Hepatocyte (in vitro differentiated cells): ENCODE measurements at regions not wholly inside any gene's neighbourhood (a gene's known extent, or its start where the extent isn't known, plus 50 kb on each side); places are given as distances from the start of the nearest gene placed in this dataset.

Source experiments
- DNase-seq: peaks from one replicate; pipeline ENCODE4 v3.0.0-alpha.2; 2016; ENCODE audit warnings: low spot score
- H2AFZ ChIP-seq: fragments of 200-600 bp; sonication (generic); 2 replicates; pipeline ENCODE4 v1.6.0; 2016; ENCODE audit warnings: antibody characterized with exemption, mild to moderate bottlenecking
- H3K27ac ChIP-seq: fragments of 200-600 bp; sonication (generic); 2 replicates; pipeline ENCODE4 v1.5.1; 2016; ENCODE audit warnings: mild to moderate bottlenecking
- H3K27me3 ChIP-seq: fragments of 200-600 bp; sonication (generic); 2 replicates; pipeline ENCODE4 v1.6.1; 2016
- H3K36me3 ChIP-seq: fragments of 200-600 bp; sonication (generic); replicated peaks from 2 replicates; pipeline ENCODE4 v1.5.1; 2016; ENCODE audit warnings: low read depth; ENCODE audit not compliant: insufficient read depth
- H3K4me1 ChIP-seq: fragments of 200-600 bp; sonication (generic); 2 replicates; pipeline ENCODE4 v1.5.1; 2016; ENCODE audit warnings: mild to moderate bottlenecking, moderate library complexity; ENCODE audit not compliant: insufficient read depth
- H3K4me2 ChIP-seq: fragments of 200-600 bp; sonication (generic); 2 replicates; pipeline ENCODE4 v1.6.0; 2016
- H3K4me3 ChIP-seq: fragments of 200-600 bp; sonication (generic); 2 replicates; pipeline ENCODE4 v1.5.1; 2016; ENCODE audit warnings: mild to moderate bottlenecking
- H3K79me2 ChIP-seq: fragments of 200-600 bp; sonication (generic); 2 replicates; pipeline ENCODE4 v1.6.0; 2017; ENCODE audit warnings: mild to moderate bottlenecking
- H3K9me2 ChIP-seq: fragments of 200-600 bp; sonication (generic); replicated peaks from 2 replicates; pipeline ENCODE4 v1.6.0; 2017; ENCODE audit warnings: mild to moderate bottlenecking; ENCODE audit not compliant: insufficient read depth
- H3K9me3 ChIP-seq: fragments of 200-600 bp; sonication (generic); 2 replicates; pipeline ENCODE4 v1.5.1; 2016; ENCODE audit warnings: low read depth, mild to moderate bottlenecking
- H4K20me1 ChIP-seq: fragments of 200-600 bp; sonication (generic); 2 replicates; pipeline ENCODE4 v1.6.0; 2016; ENCODE audit warnings: mild to moderate bottlenecking; ENCODE audit not compliant: insufficient read depth, poor library complexity, severe bottlenecking
- EZH2 ChIP-seq: fragments of 200-600 bp; sonication (generic); IDR thresholded peaks from 2 replicates; pipeline ENCODE4 v1.6.1; 2016; ENCODE audit warnings: antibody characterized with exemption, mild to moderate bottlenecking, borderline replicate concordance
- EZH2phosphoT487 ChIP-seq: fragments of 200-600 bp; sonication (generic); IDR thresholded peaks from one replicate; pipeline ENCODE4 v1.6.1; 2018; ENCODE audit warnings: antibody characterized with exemption, mild to moderate bottlenecking, low read depth, moderate library complexity; ENCODE audit not compliant: unreplicated experiment, severe bottlenecking
- WGBS: methylation state at CpG from one replicate; pipeline ENCODE4 v1.1.6; 2016; ENCODE audit warnings: low lambda C conversion rate; ENCODE audit errors: missing lambda C conversion rate; 5-methylcytosine and 5-hydroxymethylcytosine counted together
- TF ChIP-seq, protein P1 (sequence below): fragments of 200-600 bp; sonication (generic); IDR thresholded peaks from 2 replicates; pipeline ENCODE4 v1.5.1; 2016; ENCODE audit warnings: antibody characterized with exemption, mild to moderate bottlenecking; ENCODE audit not compliant: poor library complexity

DNA sequence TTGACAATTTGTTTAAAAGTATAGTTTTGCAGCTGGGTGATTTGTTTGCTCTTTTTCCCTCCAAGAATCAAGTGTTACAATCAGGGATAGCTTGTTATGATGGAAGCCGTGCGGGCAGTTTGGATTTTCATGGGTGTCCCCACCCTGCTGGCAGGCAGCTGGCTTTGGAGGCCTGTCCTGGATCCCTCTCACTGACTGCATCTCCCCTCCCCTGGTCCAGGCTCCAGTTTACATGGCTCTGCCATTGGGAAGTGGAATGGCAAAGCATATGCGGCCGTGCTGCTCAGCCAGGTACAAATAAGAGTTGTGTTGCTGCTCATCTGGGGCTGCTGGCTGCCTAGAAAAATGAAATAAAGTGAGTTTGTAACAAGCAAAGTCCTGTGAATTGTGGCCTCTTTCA, 76.0 kb downstream of the CXCL12 start:
- H3K9me3 ChIP-seq: no peaks in the 10 kb centered on the region
- DNase-seq: no peak
- H3K4me3 ChIP-seq: no peak overlapping the region
- no peaks in the 10 kb centered on the region for H3K9me2 ChIP-seq
- no peak overlapping the region for H3K27ac ChIP-seq
- H2AFZ ChIP-seq: no peak overlapping the region
- no peaks in the 10 kb centered on the region for H3K27me3 ChIP-seq
- no peak overlapping the region for H3K4me2 ChIP-seq
- TF ChIP-seq EZH2phosphoT487: no peak
- TF ChIP-seq, protein P1, sequence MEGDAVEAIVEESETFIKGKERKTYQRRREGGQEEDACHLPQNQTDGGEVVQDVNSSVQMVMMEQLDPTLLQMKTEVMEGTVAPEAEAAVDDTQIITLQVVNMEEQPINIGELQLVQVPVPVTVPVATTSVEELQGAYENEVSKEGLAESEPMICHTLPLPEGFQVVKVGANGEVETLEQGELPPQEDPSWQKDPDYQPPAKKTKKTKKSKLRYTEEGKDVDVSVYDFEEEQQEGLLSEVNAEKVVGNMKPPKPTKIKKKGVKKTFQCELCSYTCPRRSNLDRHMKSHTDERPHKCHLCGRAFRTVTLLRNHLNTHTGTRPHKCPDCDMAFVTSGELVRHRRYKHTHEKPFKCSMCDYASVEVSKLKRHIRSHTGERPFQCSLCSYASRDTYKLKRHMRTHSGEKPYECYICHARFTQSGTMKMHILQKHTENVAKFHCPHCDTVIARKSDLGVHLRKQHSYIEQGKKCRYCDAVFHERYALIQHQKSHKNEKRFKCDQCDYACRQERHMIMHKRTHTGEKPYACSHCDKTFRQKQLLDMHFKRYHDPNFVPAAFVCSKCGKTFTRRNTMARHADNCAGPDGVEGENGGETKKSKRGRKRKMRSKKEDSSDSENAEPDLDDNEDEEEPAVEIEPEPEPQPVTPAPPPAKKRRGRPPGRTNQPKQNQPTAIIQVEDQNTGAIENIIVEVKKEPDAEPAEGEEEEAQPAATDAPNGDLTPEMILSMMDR: no peak
- TF ChIP-seq EZH2: no peak
- no peaks in the 10 kb centered on the region for H3K36me3 ChIP-seq
- H3K4me1 ChIP-seq: peaks cover 9% of the 10 kb centered on the region
- WGBS: 71% methylated on average over 4 of the region's 4 CpGs
- no peaks in the 10 kb centered on the region for H3K79me2 ChIP-seq
- no peaks in the 10 kb centered on the region for H4K20me1 ChIP-seq

DNA sequence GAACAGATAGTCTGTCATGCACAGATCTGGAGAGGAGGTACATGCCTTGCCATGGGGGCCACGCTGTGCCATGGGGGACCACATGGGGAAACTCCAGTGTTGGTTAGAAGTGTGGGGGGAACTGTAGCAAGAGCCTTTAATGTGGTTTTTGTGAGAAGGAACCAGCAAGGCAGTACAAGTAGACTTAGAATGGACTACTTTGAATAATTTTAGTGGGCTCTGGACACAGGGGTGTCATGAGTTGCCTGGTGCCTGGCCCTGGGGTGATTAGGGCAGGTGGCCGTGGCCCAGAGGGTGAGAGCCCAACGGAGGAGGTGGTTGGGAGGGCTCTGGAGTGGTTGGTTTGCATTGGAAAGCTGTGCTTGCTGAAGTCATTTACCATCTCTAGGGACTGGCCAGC, 77.2 kb downstream of the CXCL12 start:
- Histone ChIP-seq H3K4me3 (no peak overlapping the region), H3K27me3 (no peaks in the 10 kb centered on the region), H3K79me2 (no peaks in the 10 kb centered on the region), H3K9me3 (no peaks in the 10 kb centered on the region), H3K27ac (no peak overlapping the region), H4K20me1 (no peaks in the 10 kb centered on the region), H3K36me3 (no peaks in the 10 kb centered on the region), H3K4me2 (no peak overlapping the region), H2AFZ (no peak overlapping the region), H3K4me1 (peaks cover 9% of the 10 kb centered on the region), H3K9me2 (no peaks in the 10 kb centered on the region)
- WGBS: 88% methylated on average over 3 of the region's 3 CpGs
- DNase-seq: no peak
- TF ChIP-seq EZH2 (no peak), EZH2phosphoT487 (no peak)
- TF ChIP-seq, protein P1: no peak

DNA sequence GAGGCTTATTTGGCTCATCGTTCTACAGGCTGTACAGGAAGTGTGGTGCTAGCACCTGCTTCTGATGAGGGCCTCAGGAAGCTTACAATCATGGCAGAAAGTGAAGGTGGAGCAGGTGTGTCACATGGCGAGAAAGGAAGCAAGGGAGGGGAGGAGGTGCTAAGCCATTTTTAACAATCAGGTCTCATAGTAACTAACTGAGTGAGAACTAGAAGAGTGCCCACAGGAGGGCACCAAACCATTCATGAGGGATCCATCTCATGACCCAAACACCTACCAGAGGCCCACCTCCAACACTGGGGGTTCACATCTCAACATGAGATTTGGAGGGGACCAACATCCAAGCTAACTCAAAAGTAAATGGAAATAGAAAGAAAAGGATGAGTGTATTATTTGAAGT, 78.1 kb downstream of the CXCL12 start:
- no peak for TF ChIP-seq EZH2
- TF ChIP-seq, protein P1: no peak
- TF ChIP-seq EZH2phosphoT487: no peak
- no peaks in the 10 kb centered on the region for H3K9me2 ChIP-seq
- H3K4me3 ChIP-seq: no peak overlapping the region
- peaks cover 9% of the 10 kb centered on the region for H3K4me1 ChIP-seq
- no peak overlapping the region for H3K4me2 ChIP-seq
- no peaks in the 10 kb centered on the region for H3K27me3 ChIP-seq
- H4K20me1 ChIP-seq: no peaks in the 10 kb centered on the region
- WGBS: 90% methylated on average over 2 of the region's 2 CpGs
- H3K79me2 ChIP-seq: no peaks in the 10 kb centered on the region
- H3K9me3 ChIP-seq: no peaks in the 10 kb centered on the region
- no peak overlapping the region for H3K27ac ChIP-seq
- H2AFZ ChIP-seq: no peak overlapping the region
- H3K36me3 ChIP-seq: no peaks in the 10 kb centered on the region
- DNase-seq: no peak

DNA sequence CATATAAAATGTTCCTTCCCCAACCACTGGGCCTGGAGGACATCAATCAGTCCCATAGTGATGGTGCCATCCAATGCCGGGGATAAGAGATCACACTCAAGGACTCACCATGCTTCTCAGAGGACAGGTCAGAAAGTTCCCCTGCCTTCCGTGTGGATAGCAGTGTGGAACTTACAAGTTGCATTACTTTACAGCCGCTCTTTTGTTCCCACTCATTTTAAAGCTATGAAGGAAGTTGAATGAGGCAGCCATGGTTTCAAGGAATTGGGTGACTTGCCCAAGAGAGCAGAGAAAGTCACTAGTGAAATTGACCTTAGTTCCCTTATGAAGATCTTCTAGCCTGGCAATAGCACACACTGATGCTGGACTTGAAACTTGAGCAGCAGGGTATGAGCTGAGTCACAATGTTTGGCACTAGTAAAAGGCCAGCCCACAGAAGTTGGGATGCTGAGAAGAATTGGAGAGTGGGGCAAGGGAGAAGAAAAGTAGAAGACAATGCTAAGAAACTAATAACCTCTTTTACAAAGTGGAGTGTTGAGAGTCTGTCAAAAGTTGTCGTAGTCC, 78.7 kb downstream of the CXCL12 start:
- H3K27ac ChIP-seq: no peak overlapping the region
- TF ChIP-seq, protein P1: no peak
- TF ChIP-seq EZH2phosphoT487: no peak
- TF ChIP-seq EZH2: no peak
- H3K9me2 ChIP-seq: no peaks in the 10 kb centered on the region
- no peak for DNase-seq
- H4K20me1 ChIP-seq: no peaks in the 10 kb centered on the region
- 56% methylated on average over 4 of the region's 4 CpGs for WGBS
- no peaks in the 10 kb centered on the region for H3K36me3 ChIP-seq
- no peak overlapping the region for H2AFZ ChIP-seq
- peaks cover 9% of the 10 kb centered on the region for H3K4me1 ChIP-seq
- H3K4me2 ChIP-seq: no peak overlapping the region
- H3K4me3 ChIP-seq: no peak overlapping the region
- H3K9me3 ChIP-seq: no peaks in the 10 kb centered on the region
- H3K27me3 ChIP-seq: no peaks in the 10 kb centered on the region
- H3K79me2 ChIP-seq: no peaks in the 10 kb centered on the region
